Endodermal cell (in vitro differentiated cells): ENCODE measurements at regions not wholly inside any gene's neighbourhood (a gene's known extent, or its start where the extent isn't known, plus 50 kb on each side); places are given as distances from the start of the nearest gene placed in this dataset.

ENCODE experiments used
- DNase-seq: peaks from one replicate; pipeline ENCODE4 v3.0.0-alpha.2; 2017
- H3K27ac ChIP-seq: 2 replicates; pipeline ENCODE4 v1.5.1; 2013; ENCODE audit warnings: mild to moderate bottlenecking, low read depth, low read length, moderate library complexity
- H3K27me3 ChIP-seq: 2 replicates; pipeline ENCODE4 v1.6.1; 2013; ENCODE audit warnings: mild to moderate bottlenecking, low read length, moderate library complexity; ENCODE audit not compliant: insufficient read depth, control insufficient read depth, poor library complexity, severe bottlenecking
- H3K36me3 ChIP-seq: 2 replicates; pipeline ENCODE4 v1.7.0; 2013; ENCODE audit warnings: mild to moderate bottlenecking, low read length, moderate library complexity; ENCODE audit not compliant: control insufficient read depth, insufficient read depth
- H3K4me1 ChIP-seq: one replicate; pipeline ENCODE4 v1.7.0; 2013; ENCODE audit warnings: low read length; ENCODE audit not compliant: control insufficient read depth, insufficient read depth
- H3K4me3 ChIP-seq: 2 replicates; pipeline ENCODE4 v1.5.1; 2013; ENCODE audit warnings: mild to moderate bottlenecking, low read length, moderate library complexity
- H3K9ac ChIP-seq: 2 replicates; pipeline ENCODE4 v1.6.1; 2013; ENCODE audit warnings: mild to moderate bottlenecking, low read length, moderate library complexity; ENCODE audit not compliant: poor library complexity, severe bottlenecking; ENCODE audit errors: extremely low read depth
- H3K9me3 ChIP-seq: 2 replicates; pipeline ENCODE4 v1.6.1; 2013; ENCODE audit warnings: mild to moderate bottlenecking, low read length, moderate library complexity; ENCODE audit not compliant: control insufficient read depth
- H3K27ac Mint-ChIP-seq: 2 replicates; pipeline ENCODE4 v1.8.0; 2020; ENCODE audit warnings: mixed read lengths
- H3K27me3 Mint-ChIP-seq: 2 replicates; pipeline ENCODE4 v1.8.0; 2021; ENCODE audit warnings: mild to moderate bottlenecking, mixed read lengths; ENCODE audit not compliant: insufficient read depth
- H3K36me3 Mint-ChIP-seq: 2 replicates; pipeline ENCODE4 v1.8.0; 2020; ENCODE audit warnings: low read depth, mixed read lengths
- H3K4me1 Mint-ChIP-seq: 2 replicates; pipeline ENCODE4 v1.8.0; 2020; ENCODE audit warnings: mixed read lengths
- H3K4me3 Mint-ChIP-seq: 2 replicates; pipeline ENCODE4 v1.8.0; 2020; ENCODE audit warnings: mild to moderate bottlenecking, moderate library complexity, mixed read lengths
- H3K9me3 Mint-ChIP-seq: 2 replicates; pipeline ENCODE4 v1.8.0; 2020; ENCODE audit warnings: mild to moderate bottlenecking, mixed read lengths
- CTCF ChIP-seq: fragments of 200-600 bp; sonication (generic); conservative IDR thresholded peaks from 2 replicates; pipeline ENCODE4 v1.5.0; 2021; ENCODE audit warnings: antibody characterized with exemption, mild to moderate bottlenecking
- WGBS, 2 experiments: methylation state at CpG; one replicate each; pipeline versions ENCODE4 v1.1.5 to v1.1.7; 2013; ENCODE audit warnings: missing lambda C conversion rate in 2 of 2, mixed read lengths in 1 of 2; ENCODE audit not compliant: insufficient coverage in 1 of 2, insufficient read length in 1 of 2; 5-methylcytosine and 5-hydroxymethylcytosine counted together

- no peak overlapping the region for H3K27ac Mint-ChIP-seq
- no peaks in the 10 kb centered on the region for H3K9me3 Mint-ChIP-seq
- H3K4me1 Mint-ChIP-seq, result no peaks in the 10 kb centered on the region
- WGBS, 2 experiments, result 80 to 97% methylated on average over 1 to 7 of the region's 7 CpGs
- no peaks in the 10 kb centered on the region for H3K27me3 Mint-ChIP-seq
- Histone ChIP-seq H3K4me1 (no peaks in the 10 kb centered on the region), H3K27me3 (no peaks in the 10 kb centered on the region), H3K4me3 (no peak overlapping the region), H3K36me3 (no peaks in the 10 kb centered on the region), H3K9me3 (no peaks in the 10 kb centered on the region), H3K9ac (no peak overlapping the region), H3K27ac (no peak overlapping the region)
- TF ChIP-seq CTCF, result no peak
- H3K4me3 Mint-ChIP-seq, result no peak overlapping the region
- no peak for DNase-seq
- H3K36me3 Mint-ChIP-seq, result no peaks in the 10 kb centered on the region
Measured at GRCh38 chr12:30506411-30506810, 189.3 kb downstream of the IPO8 start.

- Mint-ChIP-seq H3K4me1 (no peaks in the 10 kb centered on the region), H3K4me3 (no peak overlapping the region), H3K9me3 (no peaks in the 10 kb centered on the region), H3K27ac (no peak overlapping the region), H3K27me3 (no peaks in the 10 kb centered on the region), H3K36me3 (no peaks in the 10 kb centered on the region)
- no peaks in the 10 kb centered on the region for H3K36me3 ChIP-seq
- no peak for DNase-seq
- WGBS, 2 experiments, result 92 to 95% methylated on average over 2 of the region's 2 CpGs
- no peak overlapping the region for H3K4me3 ChIP-seq
- TF ChIP-seq CTCF, result no peak
- no peaks in the 10 kb centered on the region for H3K9me3 ChIP-seq
- no peaks in the 10 kb centered on the region for H3K27me3 ChIP-seq
- no peak overlapping the region for H3K27ac ChIP-seq
- H3K4me1 ChIP-seq, result no peaks in the 10 kb centered on the region
- H3K9ac ChIP-seq, result no peak overlapping the region
Measured at GRCh38 chr12:30501718-30502117, 194.0 kb downstream of the IPO8 start.

GRCh38 chr12:30500532-30500931, 195.1 kb downstream of the IPO8 start:
- no peak overlapping the region for H3K27ac ChIP-seq
- no peaks in the 10 kb centered on the region for H3K4me1 ChIP-seq
- no peaks in the 10 kb centered on the region for H3K4me1 Mint-ChIP-seq
- no peak for DNase-seq
- no peaks in the 10 kb centered on the region for H3K36me3 ChIP-seq
- H3K27me3 ChIP-seq, result no peaks in the 10 kb centered on the region
- H3K36me3 Mint-ChIP-seq, result no peaks in the 10 kb centered on the region
- H3K27ac Mint-ChIP-seq, result no peak overlapping the region
- H3K4me3 ChIP-seq, result no peak overlapping the region
- no peaks in the 10 kb centered on the region for H3K9me3 ChIP-seq
- H3K4me3 Mint-ChIP-seq, result no peak overlapping the region
- H3K27me3 Mint-ChIP-seq, result no peaks in the 10 kb centered on the region
- TF ChIP-seq CTCF, result no peak
- no peaks in the 10 kb centered on the region for H3K9me3 Mint-ChIP-seq
- 87 to 100% methylated on average over 2 to 4 of the region's 4 CpGs for WGBS, 2 experiments
- no peak overlapping the region for H3K9ac ChIP-seq
